Thyroid gland (tissue), 4 donors: ENCODE measurements at regions not wholly inside any gene's neighbourhood (a gene's known extent, or its start where the extent isn't known, plus 50 kb on each side); places are given as distances from the start of the nearest gene placed in this dataset.

ENCODE experiments used
- DNase-seq, 2 donors: peaks; one replicate each; pipeline ENCODE4 v3.0.0-alpha.2; 2019
- H3K27ac ChIP-seq, 3 donors: fragments of 200-600 bp; sonication (generic); 1 replicate in 2 of 3; 2 replicates in 1 of 3; pipeline ENCODE4 v1.5.1; 2016 to 2019; ENCODE audit warnings: mild to moderate bottlenecking in 1 of 3, moderate library complexity in 1 of 3
- H3K27me3 ChIP-seq: fragments of 200-600 bp; sonication (generic); one replicate; pipeline ENCODE4 v1.5.1; 2019
- H3K36me3 ChIP-seq, 2 donors: fragments of 200-600 bp; sonication (generic); one replicate each; pipeline ENCODE4 v1.5.1; 2016 to 2019
- H3K4me1 ChIP-seq, 2 donors: fragments of 200-600 bp; sonication (generic); one replicate each; pipeline ENCODE4 v1.5.1; 2017 to 2019
- H3K4me3 ChIP-seq, 3 donors: fragments of 200-600 bp; sonication (generic); replicated peaks in 1 of 3; 1 replicate in 2 of 3; 2 replicates in 1 of 3; pipeline ENCODE4 v1.5.1; 2016; ENCODE audit warnings: mild to moderate bottlenecking in 1 of 3
- H3K9me3 ChIP-seq: fragments of 200-600 bp; sonication (generic); one replicate; pipeline ENCODE4 v1.5.1; 2017
- POLR2A ChIP-seq, 2 donors: fragments of 450-650 bp; IDR thresholded peaks; one replicate each; pipeline ENCODE4 v1.6.1; 2017; ENCODE audit warnings: antibody characterized with exemption in 2 of 2, mild to moderate bottlenecking in 2 of 2, moderate library complexity in 1 of 2
- WGBS, 2 donors: methylation state at CpG; one replicate each; pipeline ENCODE4 v1.1.5; 2017; 5-methylcytosine and 5-hydroxymethylcytosine counted together
- intact Hi-C: fragments of 100-400 bp; cut with DNase I; formaldehyde crosslinking; loops from one replicate; pipeline ENCODE4 v1.15.1; 2023
- TF ChIP-seq, protein P1 (sequence below), 6 experiments: fragments of 200-600 bp in 3 of 6; fragments of 450-650 bp in 3 of 6; sonication (generic) in 3 of 6; IDR thresholded peaks; one replicate each; pipeline ENCODE4 v1.5.1; 2016 to 2019; ENCODE audit warnings: antibody characterized with exemption in 6 of 6, mild to moderate bottlenecking in 2 of 6, inconsistent platforms in 1 of 6, moderate library complexity in 1 of 6

DNA sequence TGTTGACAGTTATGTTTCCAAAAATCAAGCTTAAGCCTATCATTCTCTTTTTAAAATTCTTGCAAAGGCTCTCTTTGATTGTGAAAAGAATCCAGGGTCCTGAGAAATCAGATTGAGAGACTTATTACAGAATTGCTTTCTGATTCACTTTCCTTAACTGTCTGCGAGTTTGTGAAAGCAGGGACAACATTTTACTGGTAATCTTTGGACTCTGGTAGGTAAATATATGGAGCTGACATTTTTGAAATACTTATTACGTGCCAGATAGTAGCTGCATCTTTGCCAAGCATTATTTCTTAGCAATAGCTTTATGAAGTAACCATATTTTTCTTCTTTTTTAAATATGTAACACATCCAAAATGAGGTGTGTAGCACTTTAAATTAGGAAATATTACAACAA is 570.9 kb downstream of the CMPK2 start:
- Histone ChIP-seq H3K9me3 (no peaks in the 10 kb centered on the region), H3K27ac (no peak overlapping the region), H3K27me3 (no peaks in the 10 kb centered on the region), H3K4me3 (no peak overlapping the region), H3K4me1 (peaks cover 12 to 16% of the 10 kb centered on the region in 2 donors), H3K36me3 (no peaks in the 10 kb centered on the region)
- WGBS, 2 donors: 87 to 98% methylated on average over 2 of the region's 2 CpGs
- DNase-seq: no peak
- intact Hi-C loops: no loop called here
- TF ChIP-seq, protein P1, sequence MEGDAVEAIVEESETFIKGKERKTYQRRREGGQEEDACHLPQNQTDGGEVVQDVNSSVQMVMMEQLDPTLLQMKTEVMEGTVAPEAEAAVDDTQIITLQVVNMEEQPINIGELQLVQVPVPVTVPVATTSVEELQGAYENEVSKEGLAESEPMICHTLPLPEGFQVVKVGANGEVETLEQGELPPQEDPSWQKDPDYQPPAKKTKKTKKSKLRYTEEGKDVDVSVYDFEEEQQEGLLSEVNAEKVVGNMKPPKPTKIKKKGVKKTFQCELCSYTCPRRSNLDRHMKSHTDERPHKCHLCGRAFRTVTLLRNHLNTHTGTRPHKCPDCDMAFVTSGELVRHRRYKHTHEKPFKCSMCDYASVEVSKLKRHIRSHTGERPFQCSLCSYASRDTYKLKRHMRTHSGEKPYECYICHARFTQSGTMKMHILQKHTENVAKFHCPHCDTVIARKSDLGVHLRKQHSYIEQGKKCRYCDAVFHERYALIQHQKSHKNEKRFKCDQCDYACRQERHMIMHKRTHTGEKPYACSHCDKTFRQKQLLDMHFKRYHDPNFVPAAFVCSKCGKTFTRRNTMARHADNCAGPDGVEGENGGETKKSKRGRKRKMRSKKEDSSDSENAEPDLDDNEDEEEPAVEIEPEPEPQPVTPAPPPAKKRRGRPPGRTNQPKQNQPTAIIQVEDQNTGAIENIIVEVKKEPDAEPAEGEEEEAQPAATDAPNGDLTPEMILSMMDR (IDR thresholded peaks at IDR 0.05): no peak
- no peak for TF ChIP-seq POLR2A (IDR thresholded peaks at IDR 0.05)

DNA sequence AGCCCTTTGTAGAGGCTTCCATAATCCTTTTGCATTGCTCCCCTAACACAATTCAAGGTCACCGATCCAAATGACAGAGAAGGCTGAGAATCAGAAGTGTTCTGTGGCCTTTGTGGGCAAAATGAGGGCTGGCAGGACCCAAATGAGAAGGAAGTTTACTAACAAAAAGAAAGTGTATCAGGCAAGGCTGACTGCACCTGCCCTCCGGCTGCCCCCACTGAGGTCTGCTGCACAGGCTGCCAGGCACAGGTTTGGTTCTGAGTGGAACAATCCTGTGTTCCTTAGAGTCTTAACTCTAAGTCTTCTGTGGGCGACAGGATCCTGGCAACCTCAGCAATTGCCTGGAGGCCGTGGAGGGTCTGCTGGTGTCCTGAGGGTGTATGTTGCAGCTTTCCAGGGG is 568.5 kb downstream of the CMPK2 start:
- intact Hi-C loops: no loop called here
- WGBS, 2 donors: 95 to 98% methylated on average over 4 of the region's 4 CpGs

DNA sequence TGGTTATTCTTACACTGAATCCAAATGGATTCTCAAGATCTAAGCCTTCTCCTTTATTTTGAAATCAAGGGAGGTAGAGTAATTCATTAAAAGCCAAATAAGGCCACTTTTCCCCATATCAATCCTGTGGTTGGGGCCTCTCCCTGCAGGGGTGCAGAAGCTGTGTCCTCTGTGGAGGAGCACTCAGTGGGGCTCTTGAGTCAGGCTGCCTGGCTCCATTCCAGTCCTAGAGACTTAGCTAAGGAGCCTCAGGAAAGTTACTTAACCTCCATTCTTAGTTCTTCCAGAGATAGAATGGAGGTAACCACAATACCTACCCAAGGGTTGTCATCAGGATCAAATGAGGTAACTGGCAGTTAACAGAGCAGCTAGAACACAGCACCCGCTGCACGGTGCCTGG is 564.3 kb downstream of the CMPK2 start:
- H3K27ac ChIP-seq: no peak overlapping the region
- H3K4me1 ChIP-seq: no peaks in the 10 kb centered on the region
- no peak for DNase-seq
- H3K4me3 ChIP-seq: no peak overlapping the region
- WGBS, 2 donors: 94% methylated on average over 2 of the region's 2 CpGs
- H3K9me3 ChIP-seq: no peaks in the 10 kb centered on the region
- H3K27me3 ChIP-seq: no peaks in the 10 kb centered on the region
- TF ChIP-seq POLR2A (IDR thresholded peaks at IDR 0.05): no peak
- TF ChIP-seq, protein P1 (IDR thresholded peaks at IDR 0.05): no peak
- intact Hi-C loops: no loop called here
- H3K36me3 ChIP-seq: no peaks in the 10 kb centered on the region

More for the DNA sequence above, 568.5 kb downstream of the CMPK2 start:
- Histone ChIP-seq H3K27me3 (no peaks in the 10 kb centered on the region), H3K36me3 (no peaks in the 10 kb centered on the region), H3K9me3 (no peaks in the 10 kb centered on the region), H3K27ac (no peak overlapping the region), H3K4me1 (no peaks in the 10 kb centered on the region), H3K4me3 (no peak overlapping the region)
- TF ChIP-seq, protein P1 (IDR thresholded peaks at IDR 0.05): no peak
- TF ChIP-seq POLR2A (IDR thresholded peaks at IDR 0.05): no peak
- DNase-seq: no peak

DNA sequence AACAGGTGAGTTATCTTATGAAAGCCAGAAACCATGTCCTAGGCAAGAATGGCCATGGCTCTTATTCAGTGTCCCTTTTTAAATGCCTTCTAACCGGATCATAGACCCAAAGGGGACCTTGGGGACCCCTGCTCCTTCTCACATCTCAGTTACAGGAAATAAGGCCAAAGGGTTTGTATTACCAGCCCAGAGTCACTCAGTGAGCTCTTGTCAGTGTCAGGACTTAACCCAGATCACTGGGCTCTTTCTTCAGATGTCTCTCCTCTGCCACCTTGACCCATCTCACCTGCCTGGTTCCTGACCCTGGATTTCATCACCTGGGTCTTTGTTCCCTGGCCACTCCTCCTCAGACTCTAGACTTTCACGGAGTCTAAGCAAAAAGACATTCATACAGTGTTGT is 556.7 kb downstream of the CMPK2 start:
- no peak for DNase-seq
- no peaks in the 10 kb centered on the region for H3K4me1 ChIP-seq
- intact Hi-C loops: no loop called here
- no peak overlapping the region for H3K4me3 ChIP-seq
- 84 to 94% methylated on average over 2 of the region's 2 CpGs for WGBS, 2 donors
- no peaks in the 10 kb centered on the region for H3K27me3 ChIP-seq
- H3K27ac ChIP-seq: no peak overlapping the region
- no peaks in the 10 kb centered on the region for H3K9me3 ChIP-seq
- H3K36me3 ChIP-seq: no peaks in the 10 kb centered on the region
- no peak for TF ChIP-seq POLR2A (IDR thresholded peaks at IDR 0.05)
- TF ChIP-seq, protein P1 (IDR thresholded peaks at IDR 0.05): no peak

DNA sequence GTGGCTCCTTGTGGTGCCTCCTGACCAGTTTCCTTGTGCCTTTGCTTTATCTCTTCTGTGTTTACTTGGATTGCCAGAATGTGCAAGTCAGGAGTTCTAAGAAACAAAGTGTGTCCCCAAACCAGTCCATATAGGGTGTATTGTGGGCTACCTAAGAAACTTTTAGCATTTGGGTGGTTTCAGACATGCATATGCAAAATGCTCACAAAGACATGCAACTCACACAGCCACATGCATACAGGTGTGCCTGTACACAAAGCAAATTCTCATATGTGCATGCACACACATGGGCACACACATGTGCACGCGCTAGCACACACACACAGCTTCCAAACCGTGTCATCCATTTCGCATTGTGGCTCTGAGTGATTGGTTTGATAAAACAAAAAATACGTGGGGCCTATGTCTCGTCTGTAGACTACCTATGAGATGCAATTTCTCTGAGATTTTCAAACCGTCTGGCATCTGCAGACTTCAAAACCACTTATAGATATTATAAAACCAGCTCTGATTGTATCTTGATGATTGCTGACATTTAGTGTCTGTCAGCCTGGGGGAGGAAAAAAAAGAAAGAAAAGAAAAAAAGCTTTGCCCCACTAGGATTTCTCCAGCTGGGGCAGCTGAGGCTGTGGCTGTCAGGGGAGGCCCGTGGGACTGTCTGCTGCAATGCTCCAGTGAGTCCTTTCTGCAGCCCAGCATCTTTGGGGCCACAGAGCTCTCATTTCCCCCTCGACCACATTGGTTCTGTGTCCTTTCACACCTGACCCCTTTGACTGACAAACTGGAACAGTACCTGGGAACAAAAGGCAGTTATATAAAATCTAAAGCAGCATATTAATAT is 556.1 kb downstream of the CMPK2 start:
- intact Hi-C loops: no loop called here
- H3K36me3 ChIP-seq: no peaks in the 10 kb centered on the region
- DNase-seq: no peak
- no peaks in the 10 kb centered on the region for H3K4me1 ChIP-seq
- H3K27ac ChIP-seq: no peak overlapping the region
- H3K4me3 ChIP-seq: no peak overlapping the region
- H3K27me3 ChIP-seq: no peaks in the 10 kb centered on the region
- 69 to 76% methylated on average over 9 of the region's 9 CpGs for WGBS, 2 donors
- TF ChIP-seq, protein P1 (IDR thresholded peaks at IDR 0.05): no peak
- TF ChIP-seq POLR2A (IDR thresholded peaks at IDR 0.05): no peak
- H3K9me3 ChIP-seq: no peaks in the 10 kb centered on the region
